ENCODE measurements at regions not wholly inside any gene's neighbourhood (a gene's known extent, or its start where the extent isn't known, plus 50 kb on each side); places are given as distances from the start of the nearest gene placed in this dataset.

DNA sequence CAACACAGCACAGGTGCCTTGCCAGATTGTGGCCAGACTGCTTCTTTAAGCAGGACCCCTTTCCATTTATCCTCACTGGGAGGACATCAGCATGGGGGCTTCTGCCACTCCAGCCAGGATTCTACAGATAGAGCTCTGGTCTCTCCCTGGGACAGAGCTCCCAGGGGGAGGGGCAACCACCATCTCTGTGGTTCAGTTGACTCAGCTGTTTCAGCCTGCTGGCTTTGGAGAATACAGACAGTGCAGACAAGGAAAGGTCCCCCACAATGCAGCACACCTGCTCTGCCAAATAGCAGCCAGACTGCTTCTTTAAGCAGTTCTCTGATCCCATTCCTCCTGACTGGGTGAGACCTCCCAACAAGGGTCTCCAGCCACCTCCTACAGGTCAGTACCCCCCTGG is 132.8 kb downstream of the OR2K2 start:
- in situ Hi-C loops (cut with HindIII; ENCODE audit: low sequenced_read_pairs): no loop called here

DNA sequence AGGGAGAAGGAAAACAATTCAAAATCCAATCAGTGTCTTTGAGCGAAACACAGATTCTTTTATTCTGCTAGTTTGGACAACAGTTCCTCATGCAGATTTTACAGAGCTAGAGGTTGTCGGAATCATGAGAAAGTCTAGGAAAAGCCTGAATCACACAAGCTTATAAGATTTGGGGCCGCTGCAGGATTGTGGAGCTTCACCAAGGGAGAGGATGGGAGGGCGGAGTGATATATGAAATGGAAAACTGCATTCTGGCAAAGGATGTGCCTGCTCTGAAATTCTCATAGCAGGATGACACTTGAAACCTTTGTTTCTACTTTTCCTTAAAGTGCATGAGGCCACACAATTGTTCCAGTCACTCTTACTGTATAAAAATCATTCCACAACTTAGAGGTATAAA is 134.3 kb downstream of the OR2K2 start:
- in situ Hi-C loops (cut with HindIII; ENCODE audit: low sequenced_read_pairs): no loop called here

DNA sequence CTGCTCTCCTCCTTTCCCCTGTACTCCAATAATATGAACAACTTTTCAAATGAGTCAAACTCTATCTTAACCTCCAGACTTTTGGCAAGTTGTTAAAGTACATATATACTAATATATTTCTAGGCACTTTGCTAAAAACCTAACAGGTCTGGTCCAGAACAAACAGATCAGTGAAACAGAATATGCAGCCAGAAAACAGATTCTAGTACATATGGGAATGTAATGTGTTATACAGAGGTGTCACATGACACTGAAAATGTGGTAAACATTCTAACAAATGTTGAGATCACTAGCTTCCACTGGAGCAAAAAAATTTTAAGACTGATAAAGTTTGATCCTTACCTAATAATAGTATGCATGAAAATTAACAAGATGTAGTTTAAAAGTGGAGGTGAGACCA is 136.9 kb downstream of the OR2K2 start:
- in situ Hi-C loops (cut with HindIII; ENCODE audit: low sequenced_read_pairs): no loop called here

DNA sequence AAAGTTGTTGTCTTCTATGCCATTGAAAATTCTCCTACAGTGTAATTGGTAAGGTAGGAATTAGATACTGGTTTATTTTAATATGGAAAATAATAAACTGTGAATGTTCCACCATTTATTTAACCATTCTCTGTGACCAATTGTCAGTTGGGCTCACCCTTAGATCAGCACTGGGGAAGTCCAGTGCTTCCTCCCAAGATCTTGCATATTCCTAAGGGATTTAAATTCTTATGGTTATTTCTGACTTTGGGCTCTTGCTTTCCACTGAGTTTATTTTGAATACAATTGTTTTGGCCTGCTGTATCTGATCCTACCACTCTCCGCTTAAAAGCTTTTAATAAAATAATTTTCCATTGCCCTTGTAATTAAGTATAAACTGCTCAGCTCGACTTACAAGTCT is 137.4 kb downstream of the OR2K2 start:
- in situ Hi-C loops (cut with HindIII; ENCODE audit: low sequenced_read_pairs): no loop called here

DNA sequence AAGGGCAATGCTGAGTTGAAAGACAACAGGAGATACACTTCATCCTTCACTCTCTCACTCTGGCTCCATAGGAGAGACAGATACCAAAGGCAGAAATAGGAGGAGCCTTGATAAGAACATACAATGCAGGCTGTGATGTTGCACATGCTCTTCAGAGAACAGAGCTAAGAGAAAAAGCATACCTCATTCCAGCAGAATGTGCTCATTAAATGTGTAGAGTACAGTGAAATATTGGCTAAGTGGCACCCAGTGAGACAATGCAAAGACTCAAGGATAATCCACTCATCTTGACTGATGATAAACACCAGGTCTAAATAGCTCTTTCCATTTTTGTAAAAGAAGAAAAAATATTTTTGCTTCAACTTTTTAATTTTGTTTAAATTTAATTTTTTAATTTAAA is 139.7 kb downstream of the OR2K2 start:
- in situ Hi-C loops (cut with HindIII; ENCODE audit: low sequenced_read_pairs): no loop called here

DNA sequence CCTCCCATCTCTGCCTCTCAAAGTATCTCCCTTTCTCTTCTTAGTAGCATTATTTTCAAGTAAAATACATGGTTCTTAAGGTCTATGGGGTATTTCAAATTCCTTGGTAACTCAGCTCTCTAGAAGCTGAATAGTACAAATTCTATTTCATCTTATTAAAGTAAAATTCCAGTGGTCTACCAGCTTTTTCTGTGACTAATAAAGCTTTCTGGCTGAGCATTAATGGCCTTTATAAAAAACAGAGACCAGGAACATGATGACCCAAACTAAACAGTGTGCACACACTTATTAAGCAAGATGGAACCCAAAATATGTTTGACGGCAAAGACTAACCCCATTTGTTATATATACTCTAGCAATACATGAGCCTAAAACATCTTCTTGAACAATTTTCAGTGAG is 142.6 kb downstream of the OR2K2 start:
- in situ Hi-C loops (cut with HindIII; ENCODE audit: low sequenced_read_pairs): no loop called here

DNA sequence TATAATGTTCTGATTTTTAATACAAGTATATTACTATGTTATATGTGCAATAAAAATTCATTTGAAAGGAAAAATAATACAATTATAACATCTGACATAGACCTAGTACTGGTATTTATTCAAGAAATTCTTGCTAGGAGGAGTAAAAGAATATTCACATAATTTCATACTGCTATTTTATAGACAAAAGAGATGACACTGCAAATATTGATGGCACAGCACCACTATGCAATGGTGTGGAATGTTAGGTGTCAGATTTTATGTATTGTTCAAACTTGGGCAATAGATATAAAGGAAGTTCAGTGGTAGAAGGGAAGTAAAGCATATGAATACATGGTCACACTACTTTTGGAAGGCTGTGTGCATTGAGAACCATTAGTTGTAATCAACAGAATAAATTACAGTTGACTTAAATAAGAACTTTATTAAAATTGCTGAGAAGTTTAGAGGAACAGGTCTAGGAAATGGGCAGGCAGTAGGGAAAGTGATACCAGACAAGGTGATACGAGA is 143.9 kb downstream of the OR2K2 start:
- in situ Hi-C loops (cut with HindIII; ENCODE audit: low sequenced_read_pairs): no loop called here

DNA sequence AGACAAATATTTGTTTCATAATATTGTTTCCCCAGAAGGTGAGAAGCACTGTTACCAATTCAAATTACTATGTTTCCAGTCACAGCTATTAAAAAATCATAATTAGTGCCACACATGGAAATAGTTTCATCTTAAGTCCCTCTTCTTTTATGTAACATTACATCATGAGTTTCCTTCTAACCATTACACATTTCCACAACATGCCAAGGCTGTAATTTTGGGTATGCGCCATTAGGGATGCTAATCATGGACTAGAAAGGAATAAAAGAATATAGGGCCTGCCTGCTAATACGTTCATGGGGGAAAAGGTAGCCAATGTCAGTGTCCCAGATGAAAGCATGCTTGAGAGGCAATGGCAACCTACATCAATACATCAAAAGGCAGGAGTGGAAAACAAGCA is 142.5 kb upstream of the LPAR1 start:
- in situ Hi-C loops (cut with HindIII; ENCODE audit: low sequenced_read_pairs): no loop called here

DNA sequence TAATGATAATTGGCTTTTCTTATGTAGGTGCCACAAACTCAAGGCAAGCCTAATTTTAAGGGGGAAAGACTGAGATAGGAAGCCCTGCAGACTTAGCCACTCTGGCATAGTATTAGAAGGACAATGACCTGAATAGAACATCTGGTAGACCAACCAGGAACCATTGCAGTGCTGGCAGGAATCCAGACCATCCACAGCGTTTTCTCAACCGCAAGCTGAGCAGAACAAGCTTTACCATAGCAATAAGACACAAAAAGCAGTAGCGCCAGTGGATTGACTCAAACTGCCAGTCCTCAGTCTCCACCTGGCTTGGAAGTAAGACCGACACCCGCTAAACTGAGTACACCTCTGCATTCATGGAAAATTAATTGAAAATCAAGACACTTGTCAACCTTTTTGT is 141.3 kb upstream of the LPAR1 start:
- in situ Hi-C loops (cut with HindIII; ENCODE audit: low sequenced_read_pairs): no loop called here

DNA sequence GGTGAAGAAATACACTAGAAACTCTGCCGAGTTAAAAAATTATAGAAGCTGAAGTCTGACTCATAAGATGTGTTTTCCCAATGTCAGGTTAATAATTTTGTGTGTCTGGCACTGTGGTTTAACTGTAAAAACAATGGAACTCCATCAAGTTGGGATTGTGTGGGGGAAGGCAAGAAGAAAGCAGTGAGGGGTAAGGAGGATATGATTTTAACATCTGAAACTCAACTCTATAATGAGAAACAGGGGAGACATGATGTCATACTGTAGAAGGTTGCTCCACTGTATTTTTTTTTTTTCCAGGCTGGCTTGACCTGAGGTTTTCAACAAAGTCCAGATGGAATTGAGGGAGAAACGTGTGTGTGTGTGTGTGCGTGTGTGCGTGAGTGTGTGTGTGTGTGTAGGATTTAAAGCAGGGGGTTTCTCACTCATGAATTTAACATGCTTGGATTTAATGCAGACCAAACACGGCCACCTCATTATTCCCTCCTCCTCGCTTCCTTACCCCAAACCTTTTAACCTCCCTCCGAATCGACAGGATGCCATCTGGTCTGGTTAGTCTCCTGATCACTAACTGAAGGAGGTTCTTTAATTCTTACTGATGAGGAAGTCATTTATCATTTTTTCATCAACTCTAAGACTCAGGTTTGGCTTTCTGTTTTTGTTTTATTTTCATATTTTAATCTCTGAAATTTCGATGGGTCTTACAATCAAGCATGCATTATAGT is 140.2 kb upstream of the LPAR1 start:
- in situ Hi-C loops (cut with HindIII; ENCODE audit: low sequenced_read_pairs): no loop called here

DNA sequence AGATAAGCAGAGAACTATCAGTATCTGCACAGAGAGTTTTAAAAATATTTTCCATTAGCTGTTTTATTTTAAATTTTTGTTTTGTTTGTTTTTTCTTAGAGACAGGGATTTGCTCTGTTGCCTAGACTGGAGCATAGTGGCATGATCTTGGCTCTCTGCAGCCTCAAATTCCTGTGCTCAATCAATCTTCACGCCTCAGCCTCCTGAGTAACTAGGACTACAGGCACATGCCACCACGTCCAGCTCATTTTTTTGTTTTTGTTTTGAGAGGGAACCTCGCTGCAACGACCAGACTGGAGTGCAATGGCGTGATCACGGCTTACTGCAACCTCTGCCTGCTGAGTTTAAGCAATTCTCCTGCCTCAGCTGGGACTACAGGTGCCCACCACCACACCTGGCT is 138.2 kb upstream of the LPAR1 start:
- in situ Hi-C loops (cut with HindIII; ENCODE audit: low sequenced_read_pairs): no loop called here

DNA sequence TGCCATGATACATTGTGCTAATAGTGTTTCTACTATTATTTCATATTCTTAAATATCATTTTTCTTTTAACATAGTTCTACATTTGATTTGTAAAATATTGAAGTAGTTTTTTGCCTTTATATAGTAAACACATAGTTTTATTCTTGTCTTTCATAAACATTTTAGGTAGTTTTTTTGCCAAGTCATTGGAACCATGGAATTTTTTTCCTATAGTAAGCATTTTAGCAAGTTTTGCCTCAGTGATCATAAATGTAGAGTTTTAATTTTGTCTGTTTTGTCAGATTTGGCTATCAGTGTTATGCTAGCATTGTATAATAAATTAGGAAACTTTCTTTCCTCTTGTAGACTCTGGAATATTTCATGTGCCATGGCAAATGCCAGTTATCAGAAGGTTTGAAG is 137.1 kb upstream of the LPAR1 start:
- in situ Hi-C loops (cut with HindIII; ENCODE audit: low sequenced_read_pairs): no loop called here

DNA sequence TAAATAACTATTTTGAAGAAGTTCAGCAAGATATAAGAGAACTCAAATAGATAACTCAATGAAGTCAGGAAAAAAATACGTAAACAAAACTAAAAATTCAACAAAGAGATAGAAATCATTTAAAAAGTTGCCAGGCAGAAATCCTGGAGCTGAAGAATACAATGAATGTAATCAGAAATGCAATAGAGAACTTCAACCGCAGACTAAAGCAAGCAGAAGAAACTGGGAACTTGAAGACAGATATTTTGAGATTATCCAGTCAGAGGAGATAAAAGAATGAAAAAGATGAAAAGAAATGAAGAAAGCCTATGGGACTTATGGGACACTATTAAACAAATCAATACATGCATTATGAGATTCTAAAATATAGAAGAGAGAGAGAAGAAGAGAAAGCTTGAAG is 129.1 kb upstream of the LPAR1 start:
- in situ Hi-C loops (cut with HindIII; ENCODE audit: low sequenced_read_pairs): loop anchor here (25.0 kb wide), 1 partner anchor 455 kb away; no protein-coding TSS in a partner anchor

DNA sequence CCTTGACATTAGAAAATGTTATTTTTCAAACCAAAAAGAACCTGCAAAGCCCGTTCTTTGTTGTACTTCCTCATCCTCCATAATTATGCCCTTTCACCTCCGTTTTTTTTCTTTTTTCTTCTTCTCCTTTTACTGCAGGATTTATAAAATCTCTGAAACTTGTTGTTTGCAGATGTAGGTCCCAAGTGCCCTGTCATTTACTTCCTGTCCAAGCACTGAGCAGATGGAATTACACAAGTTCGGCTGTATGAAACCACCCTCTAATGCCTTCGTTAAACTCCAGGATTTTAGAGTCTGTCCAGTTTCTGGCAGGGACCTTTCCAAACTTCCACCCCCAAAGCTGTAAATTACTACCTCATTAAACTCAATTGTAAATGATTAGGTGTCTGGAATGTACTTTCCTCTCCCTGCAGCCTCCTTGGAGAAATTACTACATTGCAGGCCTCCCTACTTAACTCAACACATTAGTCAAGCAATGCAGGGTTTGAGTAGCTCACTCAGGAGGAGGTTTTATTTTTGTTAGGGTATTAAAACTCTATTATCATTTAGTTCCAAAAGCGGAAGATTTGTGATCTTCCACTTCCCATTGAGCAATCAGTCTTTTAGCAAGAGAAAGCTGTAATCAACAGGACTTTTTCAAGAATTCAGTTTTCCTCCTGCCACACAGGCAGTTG is 125.6 kb upstream of the LPAR1 start:
- in situ Hi-C loops (cut with HindIII; ENCODE audit: low sequenced_read_pairs): loop anchor here (25.0 kb wide), 1 partner anchor 452 kb away; no protein-coding TSS in a partner anchor

DNA sequence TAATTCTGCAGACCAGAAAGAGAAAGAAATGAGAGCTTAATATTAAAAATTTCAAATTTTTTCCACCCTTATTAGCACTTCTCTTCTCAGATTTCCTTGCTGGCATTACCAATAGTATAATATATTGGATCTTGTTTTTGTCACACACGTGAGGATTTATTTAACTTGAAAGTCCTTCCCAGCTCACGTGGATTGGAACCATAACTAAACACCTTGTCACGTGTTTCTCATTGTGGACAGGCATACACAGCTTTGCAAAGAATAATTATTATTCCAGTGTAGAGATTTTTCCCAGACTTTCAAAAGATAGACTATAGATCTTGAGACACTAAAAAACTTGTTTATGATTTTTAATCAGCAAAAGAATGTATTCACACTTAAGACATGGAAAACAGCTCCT is 123.8 kb upstream of the LPAR1 start:
- in situ Hi-C loops (cut with HindIII; ENCODE audit: low sequenced_read_pairs): loop anchor here (25.0 kb wide), 1 partner anchor 450 kb away; no protein-coding TSS in a partner anchor

DNA sequence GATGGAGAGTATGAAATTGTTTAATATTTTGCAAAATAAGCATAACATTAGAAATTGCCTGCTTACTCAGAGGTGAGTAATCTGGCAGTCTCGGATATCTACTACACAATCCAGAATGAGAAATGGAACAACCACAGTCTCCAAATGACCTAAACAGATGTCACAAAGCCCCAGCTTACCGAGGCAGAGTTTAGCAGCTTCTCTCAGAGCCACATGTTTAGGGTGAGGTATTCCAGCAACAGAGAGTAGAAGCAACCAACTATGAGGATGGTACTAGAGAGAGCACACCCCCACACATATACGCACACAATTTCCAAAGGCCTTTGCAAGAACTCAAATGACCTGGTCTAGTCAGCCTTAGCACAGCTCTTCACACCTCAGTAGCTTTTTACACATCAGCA is 122.7 kb upstream of the LPAR1 start:
- in situ Hi-C loops (cut with HindIII; ENCODE audit: low sequenced_read_pairs): loop anchor here (25.0 kb wide), 1 partner anchor 449 kb away; no protein-coding TSS in a partner anchor

DNA sequence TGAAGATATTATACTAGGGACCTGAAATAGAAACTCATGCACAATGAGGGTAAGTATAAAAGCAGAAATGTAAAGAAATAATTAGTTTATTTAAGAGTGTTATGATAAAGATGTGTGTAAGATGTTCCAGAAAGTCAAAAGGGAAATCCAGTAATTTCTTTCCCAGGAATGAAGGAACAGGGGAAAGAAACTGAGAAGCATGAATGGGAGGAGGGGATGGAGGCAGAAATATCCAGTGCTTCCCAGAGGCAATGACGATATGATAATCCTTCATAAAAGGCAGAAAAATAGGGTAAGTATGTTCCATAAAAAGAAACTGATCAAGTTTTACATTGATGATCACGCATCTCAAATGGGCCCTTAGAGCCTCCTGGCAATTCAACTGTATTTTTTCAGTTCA is 120.7 kb upstream of the LPAR1 start:
- in situ Hi-C loops (cut with HindIII; ENCODE audit: low sequenced_read_pairs): loop anchor here (25.0 kb wide), 1 partner anchor 447 kb away; no protein-coding TSS in a partner anchor

DNA sequence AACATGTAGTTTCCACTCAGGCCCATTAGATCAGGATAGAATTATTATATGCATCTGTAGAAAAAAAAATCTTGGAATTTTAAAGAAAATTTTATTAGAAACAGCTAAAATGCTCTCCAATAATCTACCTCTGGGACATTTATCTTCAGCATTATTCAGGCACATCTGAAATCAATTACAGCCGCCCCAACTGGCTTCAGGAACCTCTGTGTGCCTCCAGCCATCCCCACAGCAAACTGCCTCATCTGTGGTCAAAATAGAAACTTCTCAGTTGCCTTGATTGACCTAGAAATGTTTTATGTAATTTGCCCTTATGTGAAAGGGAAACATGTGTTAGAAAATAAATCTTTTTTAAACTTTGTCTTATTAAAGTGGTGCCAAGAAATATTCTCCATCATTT is 120.1 kb upstream of the LPAR1 start:
- in situ Hi-C loops (cut with HindIII; ENCODE audit: low sequenced_read_pairs): loop anchor here (25.0 kb wide), 1 partner anchor 446 kb away; no protein-coding TSS in a partner anchor

DNA sequence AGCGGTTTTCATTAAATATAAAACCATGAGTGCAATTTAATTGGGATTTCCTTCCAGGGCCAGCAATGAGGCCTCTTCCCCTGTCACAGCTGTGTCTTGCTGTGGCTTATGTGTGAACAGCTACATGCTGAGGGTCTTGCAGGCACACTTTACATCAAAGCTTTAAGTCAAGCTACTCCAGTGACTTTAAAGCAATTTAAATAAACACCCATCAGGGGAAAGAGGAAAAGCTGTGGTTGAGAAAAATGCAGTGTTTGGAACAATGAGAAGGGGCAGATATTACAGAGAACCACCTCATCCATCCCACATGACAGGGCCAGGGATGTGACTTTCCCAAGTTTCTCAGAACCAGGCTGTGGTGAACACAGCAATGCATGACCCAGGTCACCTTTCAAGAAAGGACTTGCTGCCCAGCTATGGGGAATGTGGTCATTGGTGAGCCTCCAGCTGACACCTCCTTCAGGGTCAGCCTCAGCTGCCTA is 115.9 kb upstream of the LPAR1 start:
- in situ Hi-C loops (cut with HindIII; ENCODE audit: low sequenced_read_pairs): loop anchor here (25.0 kb wide), 1 partner anchor 442 kb away; no protein-coding TSS in a partner anchor

DNA sequence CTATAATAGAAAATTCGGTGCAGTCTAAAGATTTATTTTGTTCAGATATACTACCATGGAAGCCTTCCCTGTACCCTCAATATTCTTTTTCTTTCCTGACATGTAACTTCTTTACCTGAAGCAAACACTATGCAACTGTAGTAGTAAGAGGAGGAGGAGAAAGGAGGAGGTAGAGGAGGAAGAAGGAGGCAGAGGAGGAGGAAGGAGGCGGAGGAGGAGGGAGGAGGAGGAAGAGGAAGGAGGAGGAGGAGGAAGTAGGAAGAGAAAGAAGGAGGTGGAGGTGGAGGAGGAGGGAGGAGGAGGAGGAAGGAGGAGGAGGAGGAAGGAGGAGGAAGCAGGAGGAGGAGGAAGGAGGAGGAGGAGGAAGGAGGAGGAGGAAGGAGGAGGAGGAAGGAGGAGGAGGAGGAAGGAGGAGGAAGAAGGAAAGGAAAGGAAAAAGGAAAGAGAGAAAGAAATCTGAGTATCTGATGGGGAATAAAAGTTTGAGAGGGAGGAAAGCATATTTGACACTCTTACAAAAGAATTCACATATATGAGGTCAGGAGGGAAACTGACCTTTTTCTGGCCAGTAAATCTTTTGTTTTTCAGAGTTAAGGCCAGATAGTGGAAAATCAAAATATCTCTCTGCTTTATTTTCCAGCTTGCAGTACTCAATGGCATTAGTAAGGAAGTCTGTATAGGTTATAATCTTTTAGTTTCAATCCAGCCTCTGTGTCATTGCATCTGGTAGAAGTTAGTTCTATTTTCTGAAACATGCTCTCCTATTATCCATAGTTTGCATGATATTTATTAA is 114.5 kb upstream of the LPAR1 start:
- in situ Hi-C loops (cut with HindIII; ENCODE audit: low sequenced_read_pairs): loop anchor here (25.0 kb wide), 1 partner anchor 441 kb away; no protein-coding TSS in a partner anchor

DNA sequence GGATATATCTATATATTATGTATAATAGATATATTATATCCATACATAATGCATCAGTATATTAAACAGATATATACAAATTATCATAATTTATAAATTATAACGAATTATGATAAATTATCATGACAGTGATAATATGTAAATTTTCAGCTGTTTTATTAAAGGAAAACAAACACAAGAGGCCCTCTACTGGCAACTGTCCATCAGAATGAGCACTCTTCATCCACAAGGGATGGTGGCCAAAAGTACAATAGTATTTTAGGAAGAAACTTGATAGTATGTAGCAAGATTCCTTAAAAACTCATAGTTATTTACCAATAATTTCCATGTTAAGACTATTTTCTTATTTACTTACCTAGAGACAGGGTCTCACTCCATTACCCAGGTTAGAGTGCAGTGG is 113.3 kb upstream of the LPAR1 start:
- in situ Hi-C loops (cut with HindIII; ENCODE audit: low sequenced_read_pairs): loop anchor here (25.0 kb wide), 1 partner anchor 439 kb away; no protein-coding TSS in a partner anchor

All from DLD1 (cell line).